ENCODE measurements at regions not wholly inside any gene's neighbourhood (a gene's known extent, or its start where the extent isn't known, plus 50 kb on each side); places are given as distances from the start of the nearest gene placed in this dataset.
"Not testable (repeated sequence)": the region's sequence is repeated elsewhere in the genome, so short reads cannot be mapped to it uniquely, and the experiment has no call there.

- no peak for TF ChIP-seq ZFX (IDR thresholded peaks at IDR 0.05; ENCODE audit: borderline replicate concordance)
- TF ChIP-seq CTCF (IDR thresholded peaks at IDR 0.05): no peak
- no peak overlapping the region for H3K27ac ChIP-seq
These were observed 105.8 kb upstream of the TRIM77 start for GRCh38 chr11:89604281-89604680.

- H3K27ac ChIP-seq: not testable (repeated sequence)
These were observed 103.3 kb upstream of the TRIM77 start for GRCh38 chr11:89606845-89607244.

- not testable (repeated sequence) for H3K27ac ChIP-seq
These were observed 102.6 kb upstream of the TRIM77 start for GRCh38 chr11:89607497-89607896.

- H3K27ac ChIP-seq: no peak overlapping the region
- TF ChIP-seq CTCF (IDR thresholded peaks at IDR 0.05) (no peak), ZFX (IDR thresholded peaks at IDR 0.05; ENCODE audit: borderline replicate concordance) (no peak)
These were observed 101.7 kb upstream of the TRIM77 start for GRCh38 chr11:89608234-89608966.

- no peak for TF ChIP-seq CTCF (IDR thresholded peaks at IDR 0.05)
- no peak for TF ChIP-seq ZFX (IDR thresholded peaks at IDR 0.05; ENCODE audit: borderline replicate concordance)
- no peak overlapping the region for H3K27ac ChIP-seq
These were observed 98.0 kb upstream of the TRIM77 start for GRCh38 chr11:89612096-89612495.

- TF ChIP-seq ZFX (IDR thresholded peaks at IDR 0.05; ENCODE audit: borderline replicate concordance) (no peak), CTCF (IDR thresholded peaks at IDR 0.05) (no peak)
- no peak overlapping the region for H3K27ac ChIP-seq
These were observed 96.2 kb upstream of the TRIM77 start for GRCh38 chr11:89613911-89614310.

- peak; percentile 35 for TF ChIP-seq CTCF (IDR thresholded peaks at IDR 0.05)
- H3K27ac ChIP-seq: not testable (repeated sequence)
These were observed 95.7 kb upstream of the TRIM77 start for GRCh38 chr11:89614428-89614827.

- H3K27ac ChIP-seq: not testable (repeated sequence)
These were observed 94.5 kb upstream of the TRIM77 start for GRCh38 chr11:89615642-89616041.

GRCh38 chr11:89616161-89616560 lies 93.9 kb upstream of the TRIM77 start:
- not testable (repeated sequence) for H3K27ac ChIP-seq

Measured in 22Rv1 (cell line).